B cell (primary cell): ENCODE measurements at regions not wholly inside any gene's neighbourhood (a gene's known extent, or its start where the extent isn't known, plus 50 kb on each side); places are given as distances from the start of the nearest gene placed in this dataset.

Experiments used
- ATAC-seq: fragments of 200-7000 bp; cut with Tn5 transposase; one replicate; pipeline ENCODE4 v1.10.0; 2021; ENCODE audit warnings: low read depth, mild to moderate bottlenecking, moderate number of reproducible peaks, moderate library complexity
- CTCF ChIA-PET: fragments of 350-600 bp; sonication (Branson Sonifier 250); formaldehyde crosslinking; loops from one replicate; lab custom pipeline; 2021; ENCODE audit warnings: antibody characterized with exemption, inconsistent platforms; lab: Charles Lee
- POLR2A ChIA-PET: fragments of 350-600 bp; sonication (Branson Sonifier 250); formaldehyde crosslinking; loops from one replicate; lab custom pipeline; 2021; ENCODE audit warnings: antibody characterized with exemption; lab: Charles Lee
- DNase-seq: peaks from one replicate; pipeline ENCODE4 v3.0.0; 2013
- H2AFZ ChIP-seq: 2 replicates; pipeline ENCODE4 v1.6.1; 2012; ENCODE audit warnings: mild to moderate bottlenecking, low read depth, low read length; ENCODE audit not compliant: insufficient read depth, poor library complexity, severe bottlenecking
- H3K27ac ChIP-seq, 2 donors: 1 replicate in 1 of 2; 2 replicates in 1 of 2; pipeline ENCODE4 v1.5.1; 2012 to 2013; ENCODE audit warnings: low read length in 2 of 2, mild to moderate bottlenecking in 2 of 2, moderate library complexity in 1 of 2
- H3K27me3 ChIP-seq, 4 experiments: fragments of 200-600 bp in 1 of 4; sonication (generic) in 1 of 4; replicated peaks in 1 of 4; 1 replicate in 2 of 4; 2 replicates in 2 of 4; pipeline versions ENCODE4 v1.6.1 to v1.7.0; 2013 to 2016; ENCODE audit warnings: low read length in 3 of 4, mild to moderate bottlenecking in 2 of 4, mixed read lengths in 1 of 4, moderate library complexity in 1 of 4; ENCODE audit not compliant: insufficient read depth in 4 of 4, control insufficient read depth in 3 of 4; ENCODE audit errors: control extremely low read depth in 1 of 4
- H3K36me3 ChIP-seq, 2 experiments: replicated peaks in 1 of 2; 1 replicate in 1 of 2; 2 replicates in 1 of 2; pipeline versions ENCODE4 v1.6.1 to v1.7.1; 2013; ENCODE audit warnings: low read length in 1 of 2; ENCODE audit not compliant: insufficient read depth in 2 of 2, control insufficient read depth in 1 of 2; ENCODE audit errors: control extremely low read depth in 1 of 2, extremely low read depth in 1 of 2
- H3K4me1 ChIP-seq, 2 donors: fragments of 200-600 bp in 1 of 2; sonication (generic) in 1 of 2; 1 replicate in 1 of 2; 2 replicates in 1 of 2; pipeline versions ENCODE4 v1.5.1 to v1.6.1; 2013 to 2017; ENCODE audit warnings: low read length in 2 of 2; ENCODE audit not compliant: control insufficient read depth in 2 of 2, insufficient read depth in 2 of 2
- H3K4me2 ChIP-seq: replicated peaks from 2 replicates; pipeline ENCODE3; 2012; ENCODE audit warnings: mild to moderate bottlenecking, low read depth, low read length; ENCODE audit not compliant: poor library complexity, severe bottlenecking
- H3K4me3 ChIP-seq, 5 experiments: fragments of 200-600 bp in 1 of 5; sonication (generic) in 1 of 5; 1 replicate in 3 of 5; 2 replicates in 2 of 5; pipeline versions ENCODE4 v1.5.1 to v1.7.0; 2011 to 2016; ENCODE audit warnings: low read length in 4 of 5, mild to moderate bottlenecking in 4 of 5, low read depth in 2 of 5, control low read depth in 1 of 5, moderate library complexity in 1 of 5; ENCODE audit not compliant: insufficient read depth in 1 of 5; ENCODE audit errors: control extremely low read depth in 1 of 5, extremely low read depth in 1 of 5
- H3K79me2 ChIP-seq: fragments of 200-600 bp; sonication (generic); one replicate; pipeline ENCODE4 v1.6.0; 2016; ENCODE audit warnings: low read length; ENCODE audit not compliant: control insufficient read depth, insufficient read depth
- H3K9ac ChIP-seq: fragments of 200-600 bp; sonication (generic); 2 replicates; pipeline ENCODE4 v1.6.1; 2017; ENCODE audit warnings: mild to moderate bottlenecking, low read length, moderate library complexity
- H3K9me3 ChIP-seq, 3 donors: one replicate each; pipeline versions ENCODE4 v1.6.1 to v1.7.1; 2013; ENCODE audit warnings: low read length in 2 of 3; ENCODE audit not compliant: control insufficient read depth in 2 of 3, insufficient read depth in 1 of 3; ENCODE audit errors: control extremely low read depth in 1 of 3
- H4K20me1 ChIP-seq: 2 replicates; pipeline ENCODE4 v1.6.0; 2012; ENCODE audit warnings: mild to moderate bottlenecking, low read length; ENCODE audit not compliant: insufficient read depth, control insufficient read depth, poor library complexity, severe bottlenecking
- H3K27ac Mint-ChIP-seq: one replicate; pipeline ENCODE4 v1.8.0; 2021; ENCODE audit warnings: mixed read lengths
- H3K27me3 Mint-ChIP-seq: one replicate; pipeline ENCODE4 v1.8.0; 2021; ENCODE audit warnings: mixed read lengths
- H3K4me1 Mint-ChIP-seq: one replicate; pipeline ENCODE4 v1.8.0; 2021; ENCODE audit warnings: mixed read lengths
- H3K4me3 Mint-ChIP-seq: one replicate; pipeline ENCODE4 v1.8.0; 2021; ENCODE audit warnings: mixed read lengths
- H3K9me3 Mint-ChIP-seq: one replicate; pipeline ENCODE4 v1.8.0; 2022; ENCODE audit warnings: mixed read lengths; ENCODE audit not compliant: insufficient read depth
- CTCF ChIP-seq: fragments of 200-600 bp; IDR thresholded peaks from one replicate; pipeline ENCODE4 v1.8.0; 2022; ENCODE audit warnings: antibody characterized with exemption, mild to moderate bottlenecking
- EZH2 ChIP-seq: IDR thresholded peaks from 2 replicates; pipeline ENCODE4 v1.6.1; 2012; ENCODE audit warnings: borderline replicate concordance, low read depth, mild to moderate bottlenecking, moderate library complexity, low read length; ENCODE audit not compliant: insufficient read depth, poor library complexity, severe bottlenecking
- WGBS: methylation state at CpG from one replicate; pipeline ENCODE4 v1.1.5; 2013; ENCODE audit warnings: missing lambda C conversion rate; ENCODE audit not compliant: insufficient coverage; 5-methylcytosine and 5-hydroxymethylcytosine counted together
- intact Hi-C: fragments of 100-400 bp; cut with micrococcal nuclease; formaldehyde crosslinking; loops from one replicate; pipeline ENCODE4 v1.10.0; 2022

DNA sequence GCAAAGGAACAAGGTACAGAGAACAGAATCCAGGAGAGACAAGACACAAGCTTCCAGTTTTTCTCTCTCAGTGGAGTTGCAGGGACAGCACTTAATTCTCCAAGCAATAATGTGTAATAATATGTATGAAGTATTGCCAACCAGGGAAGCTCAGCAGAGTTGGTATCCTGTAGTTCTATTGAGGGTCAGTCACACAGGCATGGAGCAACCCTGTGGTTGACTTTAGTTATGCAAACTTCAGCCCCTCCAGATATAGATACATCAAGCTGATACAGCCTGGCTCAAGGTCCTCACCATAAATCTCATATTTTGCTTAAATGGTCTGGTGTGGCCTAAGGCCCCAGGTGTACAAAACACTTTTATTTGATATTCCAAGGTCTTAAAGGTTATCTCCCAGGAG is 248.6 kb upstream of the EPHA5 start:
- ATAC-seq (no peak), DNase-seq (no peak)
- Mint-ChIP-seq H3K4me3 (no peak overlapping the region), H3K27ac (no peak overlapping the region), H3K9me3 (no peaks in the 10 kb centered on the region), H3K4me1 (no peaks in the 10 kb centered on the region), H3K27me3 (no peaks in the 10 kb centered on the region)
- no peak overlapping the region for H3K9ac ChIP-seq
- no peak overlapping the region for H3K4me3 ChIP-seq
- H2AFZ ChIP-seq: no peak overlapping the region
- no peak overlapping the region for H3K4me2 ChIP-seq
- no peaks in the 10 kb centered on the region for H3K4me1 ChIP-seq
- CTCF ChIA-PET: no interaction called here
- no peak for TF ChIP-seq CTCF
- no peak for TF ChIP-seq EZH2
- no peaks in the 10 kb centered on the region for H3K27me3 ChIP-seq
- no peaks in the 10 kb centered on the region for H4K20me1 ChIP-seq
- H3K79me2 ChIP-seq: no peaks in the 10 kb centered on the region
- H3K36me3 ChIP-seq: no peaks in the 10 kb centered on the region
- POLR2A ChIA-PET: no interaction called here
- H3K9me3 ChIP-seq: peaks cover 0 to 3% (median 2%) of the 10 kb centered on the region in 3 donors
- no peak overlapping the region for H3K27ac ChIP-seq
- intact Hi-C loops: no loop called here

DNA sequence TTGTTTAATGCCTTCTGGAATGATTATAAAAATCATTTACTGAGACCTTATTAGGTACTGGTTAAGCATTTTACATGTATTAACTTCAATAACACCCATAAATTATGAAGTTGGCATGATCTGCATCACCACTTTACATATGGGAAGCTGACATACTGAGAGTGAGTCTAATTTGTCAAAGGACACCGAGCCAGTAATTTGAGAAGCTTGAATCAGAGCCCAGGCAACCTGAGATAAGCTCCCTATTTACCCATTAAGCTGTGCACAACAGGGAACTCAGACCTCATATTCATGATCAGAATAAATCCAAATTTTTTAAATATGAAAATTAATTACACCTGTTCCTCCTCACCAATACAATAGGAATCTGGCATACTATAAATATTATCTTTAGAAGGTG is 247.9 kb upstream of the EPHA5 start:
- POLR2A ChIA-PET: no interaction called here
- intact Hi-C loops: no loop called here
- Histone ChIP-seq H3K9me3 (peaks cover 0 to 3% (median 2%) of the 10 kb centered on the region in 3 donors), H3K27me3 (no peaks in the 10 kb centered on the region), H3K27ac (no peak overlapping the region), H3K4me1 (no peaks in the 10 kb centered on the region), H3K4me3 (no peak overlapping the region), H3K9ac (no peak overlapping the region), H2AFZ (no peak overlapping the region), H3K79me2 (no peaks in the 10 kb centered on the region), H3K36me3 (no peaks in the 10 kb centered on the region), H4K20me1 (no peaks in the 10 kb centered on the region), H3K4me2 (no peak overlapping the region)
- Mint-ChIP-seq H3K27ac (no peak overlapping the region), H3K9me3 (no peaks in the 10 kb centered on the region), H3K27me3 (no peaks in the 10 kb centered on the region), H3K4me3 (no peak overlapping the region), H3K4me1 (no peaks in the 10 kb centered on the region)
- no peak for ATAC-seq
- DNase-seq: no peak
- CTCF ChIA-PET: no interaction called here
- TF ChIP-seq CTCF (no peak), EZH2 (no peak)
- WGBS: no CpG with 5 or more reads among the region's 1 CpG
